ENCODE measurements at regions not wholly inside any gene's neighbourhood (a gene's known extent, or its start where the extent isn't known, plus 50 kb on each side); places are given as distances from the start of the nearest gene placed in this dataset.
"Not testable (repeated sequence)": the region's sequence is repeated elsewhere in the genome, so short reads cannot be mapped to it uniquely, and the experiment has no call there.

GRCh38 chr21:15442743-15443469, 286.9 kb upstream of the USP25 start:
- DNase-seq: no peak

GRCh38 chr21:15443740-15444117, 286.1 kb upstream of the USP25 start:
- no peak for DNase-seq

GRCh38 chr21:15444118-15444960, 285.4 kb upstream of the USP25 start:
- no peak for DNase-seq

- DNase-seq: no peak
These were observed 284.5 kb upstream of the USP25 start for GRCh38 chr21:15445327-15445726.

- DNase-seq: no peak
These were observed 283.6 kb upstream of the USP25 start for GRCh38 chr21:15446223-15446622.

- no peak for DNase-seq
These were observed 280.2 kb upstream of the USP25 start for GRCh38 chr21:15449556-15449955.

GRCh38 chr21:15453261-15453660, 276.5 kb upstream of the USP25 start:
- DNase-seq: no peak

GRCh38 chr21:15453785-15454184, 276.0 kb upstream of the USP25 start:
- not testable (repeated sequence) for DNase-seq

- DNase-seq: not testable (repeated sequence)
These were observed 274.9 kb upstream of the USP25 start for GRCh38 chr21:15454931-15455330.

- DNase-seq: no peak
These were observed 273.8 kb upstream of the USP25 start for GRCh38 chr21:15455819-15456462.

GRCh38 chr21:15457965-15458364, 271.8 kb upstream of the USP25 start:
- no peak for DNase-seq

GRCh38 chr21:15462092-15462491, 267.7 kb upstream of the USP25 start:
- no peak for DNase-seq

GRCh38 chr21:15466329-15466728, 263.5 kb upstream of the USP25 start:
- no peak for DNase-seq

GRCh38 chr21:15468368-15468767, 261.4 kb upstream of the USP25 start:
- no peak for DNase-seq

- DNase-seq: no peak
These were observed 257.4 kb upstream of the USP25 start for GRCh38 chr21:15472108-15473040.

- not testable (repeated sequence) for DNase-seq
These were observed 252.0 kb upstream of the USP25 start for GRCh38 chr21:15477773-15478172.

GRCh38 chr21:15480160-15480559, 249.6 kb upstream of the USP25 start:
- DNase-seq: no peak

GRCh38 chr21:15483138-15483780, 246.5 kb upstream of the USP25 start:
- DNase-seq: peak; percentile 42

GRCh38 chr21:15486460-15487195, 243.2 kb upstream of the USP25 start:
- DNase-seq: no peak

GRCh38 chr21:15487196-15487550, 242.6 kb upstream of the USP25 start:
- DNase-seq: no peak

- no peak for DNase-seq
These were observed 238.7 kb upstream of the USP25 start for GRCh38 chr21:15491100-15491499.

All from NCI-H2107 (cell line).